ENCODE measurements at regions not wholly inside any gene's neighbourhood (a gene's known extent, or its start where the extent isn't known, plus 50 kb on each side); places are given as distances from the start of the nearest gene placed in this dataset.

DNA sequence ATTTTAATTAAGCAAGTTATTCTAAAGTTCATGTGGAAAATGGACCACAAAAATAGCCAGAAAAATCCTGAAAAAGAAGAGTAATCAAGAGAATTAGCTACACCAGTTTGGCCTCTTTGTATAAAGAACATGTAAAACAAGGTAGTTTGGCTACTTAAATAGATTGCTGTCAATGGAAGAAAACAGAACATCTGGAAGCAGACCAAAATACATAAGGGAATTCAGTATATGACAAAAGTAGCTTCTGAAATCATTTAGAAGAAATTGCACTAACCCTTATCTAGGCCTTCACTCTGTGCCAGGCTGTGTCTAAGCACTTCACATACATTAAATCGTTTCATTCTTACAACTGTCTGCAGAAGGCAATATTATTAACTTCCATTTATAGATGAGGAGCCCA, 156.6 kb downstream of the PRDM6 start:
- no peak for TF ChIP-seq POLR2A (IDR thresholded peaks at IDR 0.05)
- TF ChIP-seq, protein P1, sequence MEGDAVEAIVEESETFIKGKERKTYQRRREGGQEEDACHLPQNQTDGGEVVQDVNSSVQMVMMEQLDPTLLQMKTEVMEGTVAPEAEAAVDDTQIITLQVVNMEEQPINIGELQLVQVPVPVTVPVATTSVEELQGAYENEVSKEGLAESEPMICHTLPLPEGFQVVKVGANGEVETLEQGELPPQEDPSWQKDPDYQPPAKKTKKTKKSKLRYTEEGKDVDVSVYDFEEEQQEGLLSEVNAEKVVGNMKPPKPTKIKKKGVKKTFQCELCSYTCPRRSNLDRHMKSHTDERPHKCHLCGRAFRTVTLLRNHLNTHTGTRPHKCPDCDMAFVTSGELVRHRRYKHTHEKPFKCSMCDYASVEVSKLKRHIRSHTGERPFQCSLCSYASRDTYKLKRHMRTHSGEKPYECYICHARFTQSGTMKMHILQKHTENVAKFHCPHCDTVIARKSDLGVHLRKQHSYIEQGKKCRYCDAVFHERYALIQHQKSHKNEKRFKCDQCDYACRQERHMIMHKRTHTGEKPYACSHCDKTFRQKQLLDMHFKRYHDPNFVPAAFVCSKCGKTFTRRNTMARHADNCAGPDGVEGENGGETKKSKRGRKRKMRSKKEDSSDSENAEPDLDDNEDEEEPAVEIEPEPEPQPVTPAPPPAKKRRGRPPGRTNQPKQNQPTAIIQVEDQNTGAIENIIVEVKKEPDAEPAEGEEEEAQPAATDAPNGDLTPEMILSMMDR (IDR thresholded peaks at IDR 0.05), result no peak
